ENCODE measurements at regions not wholly inside any gene's neighbourhood (a gene's known extent, or its start where the extent isn't known, plus 50 kb on each side); places are given as distances from the start of the nearest gene placed in this dataset.
"Not testable (repeated sequence)": the region's sequence is repeated elsewhere in the genome, so short reads cannot be mapped to it uniquely, and the experiment has no call there.

- DNase-seq (ENCODE audit: extremely low spot score) = no peak
- ChIA-PET POLR2A (no interaction called here), CTCF (interaction anchor here (1.2 kb wide), 1 partner anchor 378 kb away, joined by 3 read pairs; no protein-coding TSS in a partner anchor)
- TF ChIP-seq CTBP1 (IDR thresholded peaks at IDR 0.05; ENCODE audit: borderline replicate concordance) = no peak
- TF ChIP-seq SUZ12 (IDR thresholded peaks at IDR 0.05) = no peak
- no peak for TF ChIP-seq L3MBTL2 (conservative IDR thresholded peaks at IDR 0.05)
- TF ChIP-seq TARDBP (IDR thresholded peaks at IDR 0.05) = no peak
- no peak for TF ChIP-seq FOXK2 (IDR thresholded peaks at IDR 0.05)
- TF ChIP-seq ZNF384 (IDR thresholded peaks at IDR 0.05) = no peak
- no peak for TF ChIP-seq BHLHE40 (IDR thresholded peaks at IDR 0.05; ENCODE audit: borderline replicate concordance)
- TF ChIP-seq SP1 (IDR thresholded peaks at IDR 0.05) = no peak
- TF ChIP-seq ELF4 (IDR thresholded peaks at IDR 0.05) = no peak
- no peak for TF ChIP-seq NFRKB (IDR thresholded peaks at IDR 0.05)
- no peak for TF ChIP-seq FOXM1 (IDR thresholded peaks at IDR 0.05; ENCODE audit: borderline replicate concordance)
- TF ChIP-seq PKNOX1 (IDR thresholded peaks at IDR 0.05) = no peak
- TF ChIP-seq FOXA1 (IDR thresholded peaks at IDR 0.05) = no peak
- TF ChIP-seq HDGF (IDR thresholded peaks at IDR 0.05; ENCODE audit: borderline replicate concordance) = no peak
- no peak for TF ChIP-seq LEF1 (IDR thresholded peaks at IDR 0.05; ENCODE audit: borderline replicate concordance)
- no peak for TF ChIP-seq ARNT (IDR thresholded peaks at IDR 0.05)
Observed at GRCh38 chr9:764986-765385, 76.5 kb upstream of the DMRT1 start.

GRCh38 chr9:767061-767561 is 74.4 kb upstream of the DMRT1 start:
- DNase-seq (ENCODE audit: extremely low spot score); POLR2A ChIA-PET; CTCF ChIA-PET: not testable (repeated sequence)

- POLR2A ChIA-PET = no interaction called here
- CTCF ChIA-PET = no interaction called here
- DNase-seq (ENCODE audit: extremely low spot score) = no peak
- TF ChIP-seq BHLHE40 (IDR thresholded peaks at IDR 0.05; ENCODE audit: borderline replicate concordance) (no peak), SP1 (IDR thresholded peaks at IDR 0.05) (no peak), FOXA1 (IDR thresholded peaks at IDR 0.05) (no peak), LEF1 (IDR thresholded peaks at IDR 0.05; ENCODE audit: borderline replicate concordance) (no peak), NFRKB (IDR thresholded peaks at IDR 0.05) (no peak), ELF4 (IDR thresholded peaks at IDR 0.05) (no peak), TARDBP (IDR thresholded peaks at IDR 0.05) (no peak), ZNF384 (IDR thresholded peaks at IDR 0.05) (no peak), FOXK2 (IDR thresholded peaks at IDR 0.05) (no peak), FOXM1 (IDR thresholded peaks at IDR 0.05; ENCODE audit: borderline replicate concordance) (no peak), ARNT (IDR thresholded peaks at IDR 0.05) (no peak), PKNOX1 (IDR thresholded peaks at IDR 0.05) (no peak), SUZ12 (IDR thresholded peaks at IDR 0.05) (no peak), HDGF (IDR thresholded peaks at IDR 0.05; ENCODE audit: borderline replicate concordance) (no peak), L3MBTL2 (conservative IDR thresholded peaks at IDR 0.05) (no peak), CTBP1 (IDR thresholded peaks at IDR 0.05; ENCODE audit: borderline replicate concordance) (no peak)
Observed at GRCh38 chr9:776086-776485, 65.4 kb upstream of the DMRT1 start.

- no peak for DNase-seq (ENCODE audit: extremely low spot score)
- no peak for TF ChIP-seq PKNOX1 (IDR thresholded peaks at IDR 0.05)
- no peak for TF ChIP-seq BHLHE40 (IDR thresholded peaks at IDR 0.05; ENCODE audit: borderline replicate concordance)
- no peak for TF ChIP-seq CTBP1 (IDR thresholded peaks at IDR 0.05; ENCODE audit: borderline replicate concordance)
- TF ChIP-seq SUZ12 (IDR thresholded peaks at IDR 0.05) = no peak
- TF ChIP-seq FOXM1 (IDR thresholded peaks at IDR 0.05; ENCODE audit: borderline replicate concordance) = no peak
- ChIA-PET CTCF (interaction anchor here (0.6 kb wide), 1 partner anchor 349 kb away, joined by 7 read pairs; no protein-coding TSS in a partner anchor), POLR2A (no interaction called here)
Observed at GRCh38 chr9:777978-778377, 63.5 kb upstream of the DMRT1 start.

DNA sequence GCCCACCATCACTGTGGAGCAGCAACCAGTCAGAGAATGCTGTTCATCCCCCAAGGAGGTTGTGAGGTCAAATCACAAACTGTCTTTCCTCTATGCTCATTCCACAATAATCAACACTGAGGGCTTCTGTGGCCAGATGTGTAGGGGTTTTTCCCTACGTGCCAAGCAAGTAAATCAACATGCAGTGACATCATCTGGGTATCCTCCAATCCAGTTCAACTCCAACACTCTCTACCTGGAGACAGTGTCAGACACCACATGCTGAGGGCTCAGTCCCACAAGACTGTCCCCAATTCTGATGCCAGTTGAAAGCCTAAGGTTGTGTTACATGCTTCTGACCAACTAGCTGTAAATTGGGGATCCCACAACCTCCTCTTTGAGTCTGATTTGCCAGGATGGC is 57.3 kb upstream of the DMRT1 start:
- TF ChIP-seq TARDBP (IDR thresholded peaks at IDR 0.05) = no peak
- TF ChIP-seq FOXM1 (IDR thresholded peaks at IDR 0.05; ENCODE audit: borderline replicate concordance) = no peak
- TF ChIP-seq ZNF384 (IDR thresholded peaks at IDR 0.05) = no peak
- TF ChIP-seq BHLHE40 (IDR thresholded peaks at IDR 0.05; ENCODE audit: borderline replicate concordance) = no peak
- TF ChIP-seq L3MBTL2 (conservative IDR thresholded peaks at IDR 0.05) = no peak
- no peak for TF ChIP-seq LEF1 (IDR thresholded peaks at IDR 0.05; ENCODE audit: borderline replicate concordance)
- no peak for TF ChIP-seq HDGF (IDR thresholded peaks at IDR 0.05; ENCODE audit: borderline replicate concordance)
- TF ChIP-seq ARNT (IDR thresholded peaks at IDR 0.05) = no peak
- no peak for TF ChIP-seq PKNOX1 (IDR thresholded peaks at IDR 0.05)
- no peak for TF ChIP-seq SP1 (IDR thresholded peaks at IDR 0.05)
- no peak for TF ChIP-seq ELF4 (IDR thresholded peaks at IDR 0.05)
- no peak for TF ChIP-seq CTBP1 (IDR thresholded peaks at IDR 0.05; ENCODE audit: borderline replicate concordance)
- POLR2A ChIA-PET = no interaction called here
- no peak for DNase-seq (ENCODE audit: extremely low spot score)
- CTCF ChIA-PET = no interaction called here

DNA sequence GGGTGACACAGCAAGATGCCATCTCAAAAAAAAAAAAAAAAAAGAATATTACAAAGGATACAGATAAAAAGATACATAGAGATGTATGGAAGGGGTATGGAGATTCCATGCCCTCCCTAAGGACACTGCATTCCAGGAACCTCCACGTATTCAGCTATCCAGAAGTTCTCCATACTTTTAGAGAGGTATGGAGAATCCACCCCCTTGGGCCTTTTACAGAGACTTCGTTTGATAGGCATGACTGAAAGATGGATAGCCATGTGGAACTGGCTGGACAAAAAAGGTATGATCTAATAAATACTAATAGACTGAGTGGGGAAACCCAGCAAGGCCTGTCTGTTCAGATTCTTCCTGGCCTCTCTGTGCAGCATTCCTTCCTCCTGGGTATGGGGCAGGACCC is 56.6 kb upstream of the DMRT1 start:
- no peak for DNase-seq (ENCODE audit: extremely low spot score)
- CTCF ChIA-PET = no interaction called here
- POLR2A ChIA-PET = no interaction called here
- TF ChIP-seq L3MBTL2 (conservative IDR thresholded peaks at IDR 0.05) (no peak), CTBP1 (IDR thresholded peaks at IDR 0.05; ENCODE audit: borderline replicate concordance) (no peak), ARNT (IDR thresholded peaks at IDR 0.05) (no peak), FOXA1 (IDR thresholded peaks at IDR 0.05) (no peak), BHLHE40 (IDR thresholded peaks at IDR 0.05; ENCODE audit: borderline replicate concordance) (no peak), ELF4 (IDR thresholded peaks at IDR 0.05) (no peak), FOXM1 (IDR thresholded peaks at IDR 0.05; ENCODE audit: borderline replicate concordance) (no peak), SUZ12 (IDR thresholded peaks at IDR 0.05) (no peak), TARDBP (IDR thresholded peaks at IDR 0.05) (no peak)

Data from HEK293T (cell line).